GM18507 (cell line): ENCODE measurements at regions not wholly inside any gene's neighbourhood (a gene's known extent, or its start where the extent isn't known, plus 50 kb on each side); places are given as distances from the start of the nearest gene placed in this dataset.

ENCODE experiments used
- DNase-seq: peaks from one replicate; pipeline ENCODE4 v3.0.0; 2011; ENCODE audit warnings: low read depth; ENCODE audit not compliant: insufficient read length; ENCODE audit errors: extremely low spot score
- FAIRE-seq: peaks from 2 replicates; lab custom pipeline; 2011; peaks lifted over from hg19 to GRCh38; lab: Jason Lieb, UNC

- DNase-seq (no peak), FAIRE-seq (no peak)
Observed at GRCh38 chr3:43963208-43963607, 272.5 kb downstream of the ABHD5 start.

- FAIRE-seq, result peak; percentile 9
- DNase-seq, result no peak
Observed at GRCh38 chr3:43964640-43965039, 273.9 kb downstream of the ABHD5 start.

GRCh38 chr3:43965656-43966055 lies 274.9 kb downstream of the ABHD5 start:
- FAIRE-seq (no peak), DNase-seq (no peak)

GRCh38 chr3:43966126-43966525 lies 275.4 kb downstream of the ABHD5 start:
- DNase-seq (no peak), FAIRE-seq (no peak)

GRCh38 chr3:43966530-43966929 lies 275.2 kb upstream of the TOPAZ1 start:
- no peak for DNase-seq
- FAIRE-seq, result no peak

- FAIRE-seq, result no peak
- DNase-seq, result no peak
Observed at GRCh38 chr3:43968465-43968864, 273.2 kb upstream of the TOPAZ1 start.

GRCh38 chr3:43969944-43970343 lies 271.7 kb upstream of the TOPAZ1 start:
- DNase-seq (no peak), FAIRE-seq (no peak)

- no peak for DNase-seq
- FAIRE-seq, result no peak
Observed at GRCh38 chr3:43970351-43970750, 271.3 kb upstream of the TOPAZ1 start.

- DNase-seq (no peak), FAIRE-seq (no peak)
Observed at GRCh38 chr3:43970920-43971319, 270.8 kb upstream of the TOPAZ1 start.

GRCh38 chr3:43971486-43971885 lies 270.2 kb upstream of the TOPAZ1 start:
- FAIRE-seq (no peak), DNase-seq (no peak)

- no peak for DNase-seq
- FAIRE-seq, result no peak
Observed at GRCh38 chr3:43978708-43979107, 263.0 kb upstream of the TOPAZ1 start.

GRCh38 chr3:43979645-43980044 lies 262.0 kb upstream of the TOPAZ1 start:
- DNase-seq, result no peak
- no peak for FAIRE-seq

GRCh38 chr3:43994657-43995546 lies 246.8 kb upstream of the TOPAZ1 start:
- DNase-seq (no peak), FAIRE-seq (no peak)

GRCh38 chr3:43995547-43996378 lies 245.9 kb upstream of the TOPAZ1 start:
- FAIRE-seq (no peak), DNase-seq (no peak)

- DNase-seq (no peak), FAIRE-seq (peak; percentile 39)
Observed at GRCh38 chr3:43996379-43997301, 245.0 kb upstream of the TOPAZ1 start.

- no peak for FAIRE-seq
- no peak for DNase-seq
Observed at GRCh38 chr3:43997316-43997715, 244.4 kb upstream of the TOPAZ1 start.

GRCh38 chr3:43997788-43998369 lies 243.8 kb upstream of the TOPAZ1 start:
- DNase-seq (no peak), FAIRE-seq (no peak)

- DNase-seq (no peak), FAIRE-seq (no peak)
Observed at GRCh38 chr3:43998370-43998835, 243.3 kb upstream of the TOPAZ1 start.
